ENCODE measurements at regions not wholly inside any gene's neighbourhood (a gene's known extent, or its start where the extent isn't known, plus 50 kb on each side); places are given as distances from the start of the nearest gene placed in this dataset.

GRCh38 chr5:8521991-8522390, 653.0 kb downstream of the MTRR start:
- H3K9ac ChIP-seq (replicated peaks; ENCODE audit: extremely low read depth, insufficient read depth, low read length) = no peak overlapping the region
- FAIRE-seq = no peak
- no peaks in the 10 kb centered on the region for H3K27me3 ChIP-seq (ENCODE audit: control insufficient read depth in 2 of 2, insufficient read depth in 2 of 2, low read length in 2 of 2)
- dilution Hi-C loops (cut with MboI; ENCODE audit: extremely low pct_ligation_motif_present, low sequenced_read_pairs) = no loop called here
- intact Hi-C loops (cut with micrococcal nuclease) = no loop called here
- H3K79me2 ChIP-seq (ENCODE audit: control insufficient read depth, insufficient read depth, low read length) = no peaks in the 10 kb centered on the region
- no peak for DNase-seq (ENCODE audit: low read depth, low spot score)
- no peaks in the 10 kb centered on the region for H3K36me3 ChIP-seq (ENCODE audit: control insufficient read depth in 2 of 2, extremely low read depth in 1 of 2, insufficient read depth in 2 of 2, low read length in 2 of 2)
- H3K4me1 ChIP-seq (ENCODE audit: control insufficient read depth, extremely low read depth, insufficient read depth, low read length) = no peaks in the 10 kb centered on the region
- no peak overlapping the region for H3K4me3 ChIP-seq (replicated peaks in 1 of 3; ENCODE audit: insufficient read depth in 1 of 3, low read depth in 1 of 3, low read length in 3 of 3)
- no peak overlapping the region for H2AFZ ChIP-seq (ENCODE audit: low read depth, low read length)
- no peak overlapping the region for H3K4me2 ChIP-seq (ENCODE audit: insufficient read depth, low read length)
- TF ChIP-seq FOS (IDR thresholded peaks at IDR 0.05; ENCODE audit: borderline replicate concordance, insufficient read depth, low read length) (no peak), JUN (IDR thresholded peaks at IDR 0.05; ENCODE audit: borderline replicate concordance, insufficient read depth, insufficient read length, low read depth) (no peak), POLR2A (IDR thresholded peaks at IDR 0.05; ENCODE audit: low read depth, low read length) (no peak), POLR2AphosphoS5 (IDR thresholded peaks at IDR 0.05; ENCODE audit: insufficient read depth, low read depth, low read length) (no peak), CTCF (IDR thresholded peaks at IDR 0.05; ENCODE audit: extremely low read depth in 1 of 2, insufficient read depth in 1 of 2, low read depth in 1 of 2, low read length in 2 of 2) (no peak), MYC (IDR thresholded peaks at IDR 0.05; ENCODE audit: low read depth, low read length) (no peak), MAX (IDR thresholded peaks at IDR 0.05; ENCODE audit: insufficient read depth, insufficient read length) (no peak)
- no TSS peak for BruUV-seq (replicated peaks)
- CTCF ChIA-PET = no interaction called here
- no peaks in the 10 kb centered on the region for H4K20me1 ChIP-seq (replicated peaks; ENCODE audit: control insufficient read depth, extremely low read depth, insufficient read depth, low read length)
- no peaks in the 10 kb centered on the region for H3K9me1 ChIP-seq (replicated peaks; ENCODE audit: control insufficient read depth, extremely low read depth, insufficient read depth, low read length)
- POLR2A ChIA-PET = no interaction called here
- no peaks in the 10 kb centered on the region for H3K9me3 ChIP-seq (replicated peaks; ENCODE audit: control insufficient read depth, insufficient read depth, low read length)
- no peak overlapping the region for H3K27ac ChIP-seq (ENCODE audit: insufficient read depth, low read depth, low read length)

GRCh38 chr5:8522646-8523045, 653.7 kb downstream of the MTRR start:
- Histone ChIP-seq H3K27me3 (ENCODE audit: control insufficient read depth in 2 of 2, insufficient read depth in 2 of 2, low read length in 2 of 2) (no peaks in the 10 kb centered on the region), H3K4me3 (replicated peaks in 1 of 3; ENCODE audit: insufficient read depth in 1 of 3, low read depth in 1 of 3, low read length in 3 of 3) (no peak overlapping the region), H2AFZ (ENCODE audit: low read depth, low read length) (no peak overlapping the region), H3K4me2 (ENCODE audit: insufficient read depth, low read length) (no peak overlapping the region), H3K79me2 (ENCODE audit: control insufficient read depth, insufficient read depth, low read length) (no peaks in the 10 kb centered on the region), H3K27ac (ENCODE audit: insufficient read depth, low read depth, low read length) (no peak overlapping the region), H3K4me1 (ENCODE audit: control insufficient read depth, extremely low read depth, insufficient read depth, low read length) (no peaks in the 10 kb centered on the region), H3K9me3 (replicated peaks; ENCODE audit: control insufficient read depth, insufficient read depth, low read length) (no peaks in the 10 kb centered on the region), H3K9ac (replicated peaks; ENCODE audit: extremely low read depth, insufficient read depth, low read length) (no peak overlapping the region), H3K9me1 (replicated peaks; ENCODE audit: control insufficient read depth, extremely low read depth, insufficient read depth, low read length) (no peaks in the 10 kb centered on the region), H4K20me1 (replicated peaks; ENCODE audit: control insufficient read depth, extremely low read depth, insufficient read depth, low read length) (no peaks in the 10 kb centered on the region), H3K36me3 (ENCODE audit: control insufficient read depth in 2 of 2, extremely low read depth in 1 of 2, insufficient read depth in 2 of 2, low read length in 2 of 2) (no peaks in the 10 kb centered on the region)
- no TSS peak for BruUV-seq (replicated peaks)
- POLR2A ChIA-PET = no interaction called here
- FAIRE-seq (no peak), DNase-seq (ENCODE audit: low read depth, low spot score) (no peak)
- CTCF ChIA-PET = no interaction called here
- TF ChIP-seq MAX (IDR thresholded peaks at IDR 0.05; ENCODE audit: insufficient read depth, insufficient read length) (no peak), POLR2AphosphoS5 (IDR thresholded peaks at IDR 0.05; ENCODE audit: insufficient read depth, low read depth, low read length) (no peak), MYC (IDR thresholded peaks at IDR 0.05; ENCODE audit: low read depth, low read length) (no peak), CTCF (IDR thresholded peaks at IDR 0.05; ENCODE audit: extremely low read depth in 1 of 2, insufficient read depth in 1 of 2, low read depth in 1 of 2, low read length in 2 of 2) (no peak), GATA2 (IDR thresholded peaks at IDR 0.05; ENCODE audit: insufficient read depth, insufficient read length, low read depth, low read length) (no peak), POLR2A (IDR thresholded peaks at IDR 0.05; ENCODE audit: low read depth, low read length) (no peak), JUN (IDR thresholded peaks at IDR 0.05; ENCODE audit: borderline replicate concordance, insufficient read depth, insufficient read length, low read depth) (no peak), EZH2 (IDR thresholded peaks at IDR 0.05; ENCODE audit: borderline replicate concordance, low read depth, low read length, severe bottlenecking) (no peak), FOS (IDR thresholded peaks at IDR 0.05; ENCODE audit: borderline replicate concordance, insufficient read depth, low read length) (no peak)
- intact Hi-C loops (cut with micrococcal nuclease) = no loop called here
- dilution Hi-C loops (cut with MboI; ENCODE audit: extremely low pct_ligation_motif_present, low sequenced_read_pairs) = no loop called here

Data from endothelial cell of umbilical vein (primary cell).